ENCODE measurements at regions not wholly inside any gene's neighbourhood (a gene's known extent, or its start where the extent isn't known, plus 50 kb on each side); places are given as distances from the start of the nearest gene placed in this dataset.
"Not testable (repeated sequence)": the region's sequence is repeated elsewhere in the genome, so short reads cannot be mapped to it uniquely, and the experiment has no call there.

DNA sequence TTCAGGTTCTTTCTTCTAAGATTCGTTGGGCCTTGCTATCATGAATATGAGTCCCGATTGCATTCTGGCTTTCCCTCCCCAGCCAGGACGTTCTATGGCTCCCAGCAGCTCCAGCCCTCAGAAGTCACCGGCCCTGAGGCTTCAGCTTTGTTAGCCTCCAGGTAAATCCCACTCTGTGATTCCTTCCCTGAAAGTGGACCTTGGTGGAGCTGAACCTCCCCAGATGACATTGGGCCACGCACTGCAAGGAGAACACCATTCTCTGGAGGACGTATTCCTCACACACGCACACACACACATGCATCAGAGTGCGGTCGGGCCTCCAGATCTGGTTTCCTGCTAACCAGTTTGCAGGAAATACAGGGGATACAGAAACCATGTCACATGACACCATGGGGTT, 487.3 kb upstream of the CDH4 start:
- no peak for DNase-seq (ENCODE audit: low spot score)
- in situ Hi-C loops (cut with HindIII; ENCODE audit: low sequenced_read_pairs), result no loop called here

DNA sequence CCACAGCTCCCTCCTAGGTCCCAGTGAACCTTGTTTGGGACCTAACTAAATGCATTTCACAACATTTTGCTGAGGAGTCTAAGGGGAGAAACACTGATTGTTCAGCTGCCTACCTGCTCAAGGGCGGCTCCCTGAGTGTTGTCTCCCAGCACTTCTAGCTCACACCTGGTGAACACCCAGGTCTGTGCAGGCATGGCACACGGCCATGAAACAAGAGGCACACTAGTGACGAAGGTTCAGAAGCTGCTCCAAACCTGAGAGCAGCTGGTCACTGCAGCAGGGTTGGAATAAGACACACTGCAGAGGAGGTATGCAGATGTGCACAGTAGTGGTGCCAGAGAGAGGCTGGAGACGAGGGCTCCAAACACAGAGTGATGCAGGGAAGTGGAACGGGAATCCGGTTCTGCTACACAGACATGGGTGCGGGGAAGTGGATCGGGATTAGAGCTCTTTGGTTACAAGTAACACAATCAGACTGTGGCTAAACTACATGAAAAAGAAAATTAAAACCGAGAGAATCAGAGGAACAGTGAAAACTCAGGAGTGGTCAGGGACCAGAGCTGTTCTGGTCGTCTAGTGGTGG, 486.1 kb upstream of the CDH4 start:
- in situ Hi-C loops (cut with HindIII; ENCODE audit: low sequenced_read_pairs), result no loop called here
- DNase-seq (ENCODE audit: low spot score), result no peak

DNA sequence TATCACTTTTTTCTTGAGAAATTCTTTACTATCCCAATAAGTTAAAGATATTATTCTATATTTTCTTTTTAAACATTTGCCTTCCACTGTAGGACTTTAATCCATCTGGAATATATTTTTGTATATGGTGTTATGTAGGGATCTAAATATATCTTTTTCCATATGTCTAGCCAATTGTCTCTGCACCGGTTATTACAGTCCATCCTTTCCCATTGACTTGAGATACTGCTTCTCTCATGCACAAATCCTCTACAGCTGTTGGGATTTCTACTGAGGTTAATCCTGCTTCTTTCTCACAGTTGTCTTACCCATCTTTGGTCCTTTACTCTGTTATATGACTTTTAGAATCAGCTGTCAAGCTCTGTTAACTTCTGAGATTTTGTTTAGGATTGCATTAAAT, 483.8 kb upstream of the CDH4 start:
- DNase-seq (ENCODE audit: low spot score), result no peak
- in situ Hi-C loops (cut with HindIII; ENCODE audit: low sequenced_read_pairs), result no loop called here

DNA sequence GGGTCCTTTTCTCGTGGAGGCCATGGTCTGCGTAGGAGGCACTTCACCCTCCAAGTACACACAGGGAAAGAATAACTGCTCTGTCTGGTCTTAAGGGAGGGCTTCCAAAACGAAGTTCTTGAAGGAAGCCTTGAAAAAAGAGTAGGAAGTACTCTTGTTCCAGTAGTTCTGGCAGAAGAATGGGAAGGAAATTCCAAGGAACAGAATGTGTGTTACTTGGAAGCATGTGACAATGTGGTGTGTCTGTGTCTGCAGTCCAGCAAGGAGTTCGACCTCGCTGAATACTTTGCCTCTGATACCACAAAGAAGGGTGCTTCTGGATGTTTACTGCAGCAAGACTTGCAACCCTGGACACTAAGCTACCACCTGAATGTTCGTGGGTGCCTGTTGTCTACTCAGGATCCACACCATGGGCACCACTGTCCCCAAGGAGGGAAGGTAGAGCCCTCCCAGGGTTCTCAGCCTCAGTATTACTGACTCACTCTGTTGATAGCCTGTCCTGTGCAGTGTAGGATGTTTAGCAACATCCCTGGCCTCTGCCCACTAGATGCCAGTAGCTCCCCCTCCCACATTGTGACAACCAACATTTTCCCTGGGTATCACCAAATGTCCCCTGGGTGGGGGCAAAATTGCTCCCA, 471.6 kb upstream of the CDH4 start:
- no peak for DNase-seq (ENCODE audit: low spot score)
- in situ Hi-C loops (cut with HindIII; ENCODE audit: low sequenced_read_pairs), result no loop called here

DNA sequence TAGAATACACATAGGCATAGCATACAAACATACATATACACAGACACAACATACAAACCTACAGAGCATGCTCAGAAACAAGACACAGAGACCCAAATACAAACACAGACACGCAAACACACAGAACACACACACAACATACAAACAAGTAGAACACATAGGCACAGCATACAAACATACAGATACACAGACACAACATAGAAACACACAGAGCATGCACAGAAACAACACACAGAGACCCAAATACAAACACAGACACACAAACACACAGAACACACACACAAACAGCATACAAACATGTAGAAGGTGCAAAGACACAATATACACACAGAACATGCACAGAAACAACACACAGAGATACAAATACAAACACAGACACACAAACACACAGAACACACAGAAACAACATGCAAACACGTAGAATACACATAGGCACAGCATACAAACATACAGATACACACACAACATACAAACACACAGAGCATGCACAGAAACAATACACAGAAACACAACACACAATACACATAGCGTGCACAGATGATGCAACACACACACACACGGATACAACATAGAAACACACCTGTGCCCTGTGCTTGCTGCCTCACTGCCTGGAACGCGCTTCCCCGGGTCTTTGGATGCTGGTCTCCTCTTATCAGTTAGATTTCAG, 469.0 kb upstream of the CDH4 start:
- in situ Hi-C loops (cut with HindIII; ENCODE audit: low sequenced_read_pairs), result no loop called here
- no peak for DNase-seq (ENCODE audit: low spot score)

DNA sequence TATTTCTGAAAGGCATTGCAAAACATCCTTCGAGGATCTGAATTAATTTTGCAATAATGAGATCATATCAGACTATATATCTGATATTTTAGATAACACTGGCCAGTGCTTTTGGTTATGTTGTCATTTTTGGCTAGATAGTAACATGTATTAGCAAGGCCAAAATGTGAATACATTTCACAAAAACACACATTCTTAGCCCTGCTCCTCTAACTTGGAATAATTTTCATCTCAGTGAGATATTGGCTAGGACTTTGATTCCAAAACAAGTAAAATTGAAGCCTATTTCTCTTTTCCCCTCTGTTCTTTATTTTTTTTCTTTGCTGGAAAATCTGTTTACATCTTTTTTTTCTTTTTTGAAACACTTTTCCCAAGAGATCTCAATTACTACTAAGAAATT, 466.8 kb upstream of the CDH4 start:
- in situ Hi-C loops (cut with HindIII; ENCODE audit: low sequenced_read_pairs), result no loop called here
- DNase-seq (ENCODE audit: low spot score), result no peak

DNA sequence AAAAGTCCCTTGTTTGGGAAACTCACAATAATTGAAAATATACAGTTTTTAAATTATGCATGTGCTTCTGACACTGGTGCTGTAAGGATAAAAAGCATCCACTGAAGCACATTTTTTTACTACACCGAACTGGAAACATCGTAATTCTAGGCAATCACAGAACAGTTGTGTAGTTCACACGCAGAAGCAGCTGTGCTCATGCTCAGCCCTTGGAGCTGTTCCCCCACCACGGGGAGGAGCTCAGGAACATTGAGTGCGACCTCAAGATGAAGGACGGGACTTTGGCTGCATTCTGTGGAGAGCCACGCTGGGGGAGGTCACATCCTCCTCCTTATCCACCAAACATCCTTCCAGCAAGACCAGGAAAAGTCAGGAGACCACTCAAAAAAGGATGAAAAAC, 466.3 kb upstream of the CDH4 start:
- DNase-seq (ENCODE audit: low spot score), result no peak
- in situ Hi-C loops (cut with HindIII; ENCODE audit: low sequenced_read_pairs), result no loop called here

DNA sequence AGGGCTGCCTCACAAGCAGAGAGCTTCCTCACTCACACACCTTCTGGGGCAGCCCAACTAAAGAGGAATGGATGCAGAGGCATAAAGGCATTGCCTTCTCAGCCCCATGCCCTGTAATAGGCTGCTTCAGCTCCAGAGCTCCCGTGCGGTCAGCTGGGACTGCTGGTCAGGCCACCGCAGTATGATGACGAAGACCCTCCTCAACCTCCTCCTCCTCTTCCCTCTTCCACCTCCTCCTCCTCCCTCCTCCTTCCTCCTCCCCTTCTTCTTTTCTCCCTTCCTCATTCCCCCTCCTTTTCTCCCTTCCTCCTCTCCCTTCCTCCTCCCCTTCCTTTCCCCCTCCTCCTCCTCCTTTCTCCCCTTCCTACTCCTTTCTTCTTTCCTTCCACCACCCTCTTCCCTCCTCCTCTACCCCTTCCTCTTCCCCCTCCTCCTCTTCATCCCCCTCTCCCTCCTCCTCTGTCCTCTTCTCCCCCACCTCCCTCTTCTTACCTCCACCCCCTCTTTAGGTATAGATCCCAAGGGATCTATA, 465.3 kb upstream of the CDH4 start:
- DNase-seq (ENCODE audit: low spot score), result no peak
- in situ Hi-C loops (cut with HindIII; ENCODE audit: low sequenced_read_pairs), result no loop called here

DNA sequence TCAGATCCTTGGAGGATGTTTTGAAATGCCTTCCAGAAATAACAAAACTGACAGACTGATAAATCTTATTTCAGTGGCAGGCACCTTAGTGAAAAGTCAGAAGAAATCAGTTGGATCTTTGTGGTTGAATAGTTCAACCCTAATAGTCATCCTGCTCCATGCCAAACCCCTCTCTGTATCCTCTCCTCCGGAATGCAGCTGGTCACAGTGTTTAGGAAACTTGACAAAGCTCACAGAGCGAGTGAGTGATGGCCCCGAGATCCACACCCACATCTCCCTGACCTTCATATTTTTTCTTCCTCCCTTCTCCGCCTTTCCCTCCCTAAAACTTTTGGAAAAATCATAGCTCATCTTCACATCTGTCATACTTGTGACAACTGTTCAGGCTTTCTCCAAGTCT, 464.8 kb upstream of the CDH4 start:
- in situ Hi-C loops (cut with HindIII; ENCODE audit: low sequenced_read_pairs), result no loop called here
- no peak for DNase-seq (ENCODE audit: low spot score)

DNA sequence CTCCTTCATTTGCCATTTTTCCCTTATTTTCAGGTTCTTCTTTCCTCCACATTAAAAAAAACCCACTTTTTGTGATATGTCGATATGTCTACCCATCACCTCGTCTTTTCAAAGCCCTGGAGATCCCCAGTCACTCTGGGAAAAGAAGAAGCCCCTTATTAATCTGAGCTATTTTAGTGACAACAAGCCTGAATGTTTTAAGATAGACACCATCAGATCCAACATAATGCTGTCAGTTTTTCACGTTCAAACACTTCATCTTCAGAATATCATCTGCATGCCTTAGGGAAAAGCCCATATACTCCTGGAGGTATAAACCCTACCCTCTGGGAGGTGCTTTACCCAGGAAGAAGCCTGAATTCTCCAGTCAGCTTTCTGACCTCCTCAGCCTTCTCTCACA, 464.0 kb upstream of the CDH4 start:
- no peak for DNase-seq (ENCODE audit: low spot score)
- in situ Hi-C loops (cut with HindIII; ENCODE audit: low sequenced_read_pairs), result no loop called here

DNA sequence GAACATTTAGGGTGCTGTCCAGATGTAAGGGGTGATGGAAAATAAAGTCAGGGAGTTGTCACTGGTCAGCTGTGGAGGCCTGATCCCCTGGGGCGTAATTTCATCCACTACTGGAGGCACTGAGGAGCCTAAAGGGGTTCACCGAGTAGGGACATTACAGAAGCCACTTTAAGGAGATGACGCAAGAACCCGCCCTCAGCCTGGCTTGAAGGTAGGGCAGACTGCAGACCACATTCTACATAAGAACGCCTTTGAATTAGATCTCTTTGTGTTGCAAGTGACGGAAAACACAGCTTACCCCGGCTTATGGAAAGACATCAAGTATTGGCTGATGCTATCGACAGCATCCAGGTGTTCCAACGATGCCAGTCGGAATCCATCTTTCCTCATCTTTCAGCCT, 462.7 kb upstream of the CDH4 start:
- no peak for DNase-seq (ENCODE audit: low spot score)
- in situ Hi-C loops (cut with HindIII; ENCODE audit: low sequenced_read_pairs), result no loop called here

DNA sequence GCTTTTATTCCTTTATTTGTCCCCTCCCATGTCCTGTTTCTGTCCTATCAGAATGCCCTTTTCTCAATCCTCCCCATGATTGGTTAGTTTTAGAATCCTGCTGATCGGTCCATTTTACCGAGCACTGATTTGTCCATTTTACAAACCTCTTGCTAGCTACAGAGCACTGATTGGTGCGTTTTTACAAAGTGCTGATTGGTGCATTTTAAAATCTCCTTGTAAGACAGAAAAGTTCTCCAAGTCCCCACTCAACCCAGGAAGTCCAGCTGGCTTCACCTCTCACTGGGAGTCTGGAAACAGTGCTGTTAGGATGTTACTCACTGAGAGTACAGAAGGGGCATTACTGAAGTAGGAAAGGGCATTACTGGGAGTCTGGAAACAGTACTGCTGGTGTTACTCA, 461.7 kb upstream of the CDH4 start:
- in situ Hi-C loops (cut with HindIII; ENCODE audit: low sequenced_read_pairs); DNase-seq (ENCODE audit: low spot score): not testable (repeated sequence)

DNA sequence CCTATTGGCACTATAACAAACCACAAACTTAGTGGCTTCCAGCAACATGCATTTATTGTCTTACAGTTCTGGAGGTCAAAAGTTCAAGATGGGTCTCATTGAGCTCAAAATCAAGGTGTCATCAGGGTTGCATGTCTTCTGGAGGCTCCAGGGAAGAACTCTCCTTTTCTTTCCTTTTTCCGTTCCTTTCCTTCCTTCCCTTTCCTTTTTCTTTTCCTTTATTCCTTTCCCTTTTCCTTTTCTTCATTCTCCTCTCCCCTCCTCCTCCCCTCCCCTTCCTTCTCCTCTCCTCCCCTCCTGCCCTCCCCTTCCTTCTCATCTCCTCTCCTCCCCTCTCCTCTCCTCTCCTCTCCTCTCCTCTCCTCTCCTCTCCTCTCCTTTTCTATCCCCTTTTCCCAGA, 460.2 kb upstream of the CDH4 start:
- DNase-seq (ENCODE audit: low spot score), result no peak
- in situ Hi-C loops (cut with HindIII; ENCODE audit: low sequenced_read_pairs), result no loop called here

DNA sequence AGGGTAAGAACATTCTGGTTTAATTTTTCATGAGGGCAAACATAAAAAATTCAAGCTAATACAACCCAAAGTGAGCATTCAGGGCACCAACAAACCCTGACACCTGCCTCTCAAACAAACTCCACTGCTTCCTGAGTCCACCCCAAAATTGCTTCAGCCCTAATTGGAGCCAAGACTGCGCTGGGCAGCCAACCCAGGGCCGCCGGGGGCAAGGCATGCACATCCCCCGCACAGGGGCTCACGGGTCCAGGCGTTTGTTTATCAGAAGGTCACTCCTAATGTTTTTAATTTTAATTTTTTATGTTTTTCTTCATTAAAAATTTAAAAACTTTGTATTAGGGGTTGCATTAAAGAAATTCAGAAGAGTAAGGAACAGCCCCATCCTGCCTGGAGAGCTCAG, 459.1 kb upstream of the CDH4 start:
- DNase-seq (ENCODE audit: low spot score), result no peak
- in situ Hi-C loops (cut with HindIII; ENCODE audit: low sequenced_read_pairs), result no loop called here

DNA sequence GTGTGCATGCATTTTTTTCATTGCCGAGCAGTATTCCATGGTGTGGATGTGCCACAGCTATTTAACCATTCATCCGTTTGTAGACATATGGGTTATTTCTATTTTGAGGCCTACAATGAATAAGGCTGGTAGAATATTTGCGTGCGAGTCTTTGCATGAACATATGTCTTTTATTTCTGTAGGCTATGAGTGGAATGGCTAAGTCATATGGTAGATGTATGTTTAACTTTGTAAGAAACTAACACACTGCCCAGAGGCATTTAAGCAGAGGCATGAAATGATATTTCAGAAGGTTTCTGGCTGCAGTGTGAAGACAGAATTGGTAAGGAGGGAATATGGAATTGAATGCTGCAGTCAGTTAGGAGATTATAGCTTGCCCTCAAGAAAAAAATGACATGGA, 457.4 kb upstream of the CDH4 start:
- DNase-seq (ENCODE audit: low spot score), result no peak
- in situ Hi-C loops (cut with HindIII; ENCODE audit: low sequenced_read_pairs), result no loop called here

DNA sequence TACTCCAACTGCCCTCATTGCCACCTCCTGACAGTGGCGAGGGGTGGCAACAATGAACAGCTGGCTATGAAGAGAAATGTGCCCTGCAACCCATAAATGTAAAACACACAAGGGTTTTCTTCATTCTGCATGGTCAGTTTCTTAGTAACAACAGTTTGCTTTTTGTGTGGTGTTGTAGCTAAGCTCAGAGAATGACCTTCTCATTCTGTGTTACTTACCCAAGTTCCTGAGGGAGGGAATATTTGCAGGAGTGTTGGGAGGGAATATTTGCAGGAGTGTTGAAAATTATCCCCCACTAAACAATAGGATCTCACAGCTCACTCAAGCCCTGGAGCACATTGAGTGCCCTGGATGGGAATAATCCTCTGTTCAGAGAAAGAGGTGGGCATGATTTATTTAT, 456.4 kb upstream of the CDH4 start:
- in situ Hi-C loops (cut with HindIII; ENCODE audit: low sequenced_read_pairs), result no loop called here
- DNase-seq (ENCODE audit: low spot score), result no peak

DNA sequence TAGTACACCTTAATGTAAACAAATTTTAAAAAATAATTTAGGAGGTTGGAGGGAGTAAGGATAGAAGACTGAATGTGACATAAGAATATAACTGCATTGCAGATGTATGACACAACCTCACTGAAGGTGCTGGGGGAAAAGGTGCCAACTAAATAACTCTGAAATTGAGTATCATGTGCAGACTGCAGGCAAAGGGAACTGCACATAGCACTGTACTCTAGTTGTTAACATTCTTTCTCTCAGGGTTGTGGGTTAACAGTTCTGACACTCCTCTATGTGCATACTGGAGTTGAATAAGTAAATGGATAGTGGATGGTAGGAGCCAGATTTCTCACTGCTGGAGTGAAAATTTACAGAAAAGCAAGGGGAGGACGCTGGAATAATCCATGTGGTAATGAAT, 451.9 kb upstream of the CDH4 start:
- in situ Hi-C loops (cut with HindIII; ENCODE audit: low sequenced_read_pairs), result no loop called here
- no peak for DNase-seq (ENCODE audit: low spot score)

DNA sequence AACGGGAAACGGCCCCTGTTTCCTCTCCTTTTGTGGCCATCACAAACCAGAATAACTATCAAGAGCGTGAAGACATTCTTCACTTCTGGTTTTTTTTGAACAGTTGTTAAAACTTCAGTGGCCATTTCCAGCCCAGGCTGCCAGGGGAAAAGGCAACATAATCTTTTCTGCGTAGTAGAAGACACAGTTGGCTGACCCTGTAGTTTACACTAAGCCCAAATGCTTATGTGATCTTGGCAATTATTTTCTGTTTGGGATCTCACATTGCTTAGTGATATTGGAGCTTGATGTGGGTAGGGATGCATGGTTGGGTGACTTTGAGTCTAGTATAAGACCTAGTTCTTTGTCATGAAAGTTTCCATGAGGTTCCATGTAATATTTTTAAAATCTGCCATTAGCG, 449.4 kb upstream of the CDH4 start:
- in situ Hi-C loops (cut with HindIII; ENCODE audit: low sequenced_read_pairs), result no loop called here
- no peak for DNase-seq (ENCODE audit: low spot score)

DNA sequence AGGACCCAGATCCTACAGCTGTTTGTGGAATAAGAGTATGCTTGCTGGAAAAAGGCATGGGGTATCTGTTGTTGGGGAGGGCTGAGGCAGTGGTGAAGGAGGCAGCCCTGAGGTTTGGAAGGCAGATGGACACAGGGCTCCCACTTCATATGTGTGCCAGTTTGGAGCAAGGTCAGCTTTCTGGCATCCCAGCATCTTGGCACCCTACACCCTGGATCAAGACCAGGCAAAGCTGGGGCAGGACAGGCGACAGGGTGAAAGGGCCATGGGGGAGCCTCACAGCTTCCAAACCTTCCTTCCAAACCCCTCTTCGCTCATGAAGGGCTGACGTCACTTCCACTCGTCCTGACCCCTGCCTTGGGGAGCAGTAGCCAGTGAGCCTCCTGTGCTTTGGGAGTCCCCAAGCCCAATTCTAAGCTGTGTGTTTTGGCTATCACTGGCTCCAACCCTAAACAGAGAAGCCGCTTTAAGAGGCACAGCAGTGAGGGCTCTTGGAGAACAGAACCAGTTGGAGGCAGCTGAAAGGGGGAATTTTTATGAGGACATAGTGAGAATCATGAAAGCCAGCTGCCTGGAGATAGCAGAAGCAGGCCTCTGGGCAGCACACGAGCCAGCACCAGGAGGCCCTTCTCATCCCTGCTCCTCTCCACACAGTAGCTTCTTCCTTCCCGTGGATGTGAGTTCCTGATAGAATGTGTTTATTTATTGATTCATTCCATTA, 448.6 kb upstream of the CDH4 start:
- in situ Hi-C loops (cut with HindIII; ENCODE audit: low sequenced_read_pairs), result no loop called here

DNA sequence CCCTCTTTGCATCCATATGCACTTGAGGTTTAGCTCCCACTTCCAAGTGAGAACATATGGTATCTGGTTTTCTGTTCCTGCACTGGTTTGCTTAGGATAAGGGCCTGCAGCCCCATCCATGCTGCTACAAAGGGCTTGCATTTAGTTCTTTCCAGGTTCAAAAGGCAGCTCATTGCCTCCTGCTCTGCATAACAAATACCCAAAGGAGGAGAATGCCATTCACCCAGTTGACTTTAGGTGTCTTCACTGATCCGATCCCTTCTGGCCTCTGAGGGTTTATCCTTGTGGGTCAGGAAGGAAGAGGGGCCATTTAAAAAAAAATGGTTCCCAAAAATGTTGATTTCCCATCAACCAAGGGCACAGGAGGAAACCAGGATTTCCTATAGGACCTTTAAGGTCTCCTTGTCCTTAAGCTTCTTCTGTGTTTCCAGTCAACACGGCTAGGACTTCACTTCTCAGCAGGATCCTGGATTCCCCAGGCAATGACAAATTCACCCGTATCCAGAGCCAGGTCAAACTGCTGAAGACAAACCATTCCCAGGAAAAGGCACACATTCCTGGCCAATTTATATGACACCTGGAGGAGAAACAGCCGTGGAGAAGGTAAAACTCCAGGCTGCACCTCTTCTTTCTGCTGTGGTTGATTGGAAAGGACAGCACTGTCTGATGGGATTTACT, 447.7 kb upstream of the CDH4 start:
- DNase-seq (ENCODE audit: low spot score), result no peak
- in situ Hi-C loops (cut with HindIII; ENCODE audit: low sequenced_read_pairs), result no loop called here

More for the DNA sequence above, 448.6 kb upstream of the CDH4 start:
- no peak for DNase-seq (ENCODE audit: low spot score)
